HCT116 (cell line): ENCODE measurements at regions not wholly inside any gene's neighbourhood (a gene's known extent, or its start where the extent isn't known, plus 50 kb on each side); places are given as distances from the start of the nearest gene placed in this dataset.

Source experiments
- ATAC-seq: fragments of 200-7000 bp; cut with Tn5 transposase; 2 replicates; pipeline ENCODE4 v1.9.1; 2020; ENCODE audit warnings: mild to moderate bottlenecking, moderate library complexity
- BruUV-seq: library from RNA; stranded (reverse); fragments of 400-500 nt; replicated peaks from 2 replicates; lab custom pipeline; 2021; lab: Mats Ljungman, UMichigan
- CTCF ChIA-PET: fragments of 300-600 bp; sonication (Branson Sonifier 250); formaldehyde crosslinking; loops from one replicate; lab custom pipeline; 2021; ENCODE audit warnings: antibody characterized with exemption; lab: Charles Lee
- POLR2A ChIA-PET: fragments of 300-600, 350-600 bp; sonication (Branson Sonifier 250); formaldehyde crosslinking; loops from one replicate; lab custom pipeline; 2021; ENCODE audit warnings: antibody characterized with exemption; lab: Charles Lee
- RAD21 ChIA-PET, 2 experiments: fragments of 300-600 bp; sonication (Branson Sonifier 250); formaldehyde crosslinking; loops; one replicate each; lab custom pipeline; 2023; ENCODE audit warnings: low total read pairs in 2 of 2; ENCODE audit not compliant: uncharacterized antibody in 2 of 2, unreplicated experiment in 2 of 2, low non-redundant PET in 1 of 2; lab: Charles Lee
- DNase-seq: peaks from one replicate; pipeline ENCODE4 v3.0.0-alpha.2; 2010; ENCODE audit warnings: low read depth, low spot score
- H2AFZ ChIP-seq: fragments of 200-600 bp; shearing (Covaris generic), sonication (generic); 2 replicates; pipeline ENCODE4 v1.6.1; 2017; ENCODE audit warnings: low read depth, mixed run types, mixed read lengths, antibody characterized with exemption, low read length; ENCODE audit not compliant: poor library complexity, severe bottlenecking
- H3K27ac ChIP-seq: 2 replicates; pipeline ENCODE4 v1.5.1; 2012; ENCODE audit warnings: low read depth, low read length
- H3K27me3 ChIP-seq: fragments of 200-600 bp; sonication (generic); 2 replicates; pipeline ENCODE4 v1.6.1; 2016; ENCODE audit warnings: mixed run types, low read length, mixed read lengths; ENCODE audit not compliant: insufficient read depth
- H3K36me3 ChIP-seq, 2 experiments: fragments of 200-500 bp in 1 of 2; fragments of 200-600 bp in 1 of 2; sonication (Bioruptor generic) in 1 of 2; sonication (generic) in 1 of 2; 2 replicates each; pipeline versions ENCODE4 v1.5.1 to v1.6.1; 2014 to 2016; ENCODE audit warnings: low read length in 2 of 2, inconsistent platforms in 1 of 2, mixed read lengths in 1 of 2, mixed run types in 1 of 2; ENCODE audit not compliant: insufficient read depth in 2 of 2, control insufficient read depth in 1 of 2
- H3K4me1 ChIP-seq, 2 experiments: fragments of 200-600 bp in 1 of 2; sonication (generic) in 1 of 2; 2 replicates each; pipeline versions ENCODE4 v1.5.1 to v1.6.1; 2012 to 2017; ENCODE audit warnings: low read length in 2 of 2, inconsistent platforms in 1 of 2, mild to moderate bottlenecking in 1 of 2, mixed read lengths in 1 of 2, mixed run types in 1 of 2, moderate library complexity in 1 of 2; ENCODE audit not compliant: insufficient read depth in 2 of 2, control insufficient read depth in 1 of 2
- H3K4me2 ChIP-seq: fragments of 200-600 bp; sonication (generic); 2 replicates; pipeline ENCODE4 v1.6.1; 2017; ENCODE audit warnings: mixed run types, low read length, mixed read lengths
- H3K4me3 ChIP-seq, 2 experiments: fragments of 200-600 bp in 1 of 2; sonication (generic) in 1 of 2; replicated peaks in 1 of 2; 2 replicates each; pipeline ENCODE4 v1.5.1; 2011 to 2016; ENCODE audit warnings: low read length in 2 of 2, control low read depth in 1 of 2, low read depth in 1 of 2, mild to moderate bottlenecking in 1 of 2, mixed read lengths in 1 of 2, mixed run types in 1 of 2
- H3K79me2 ChIP-seq: fragments of 200-600 bp; sonication (generic); 2 replicates; pipeline ENCODE4 v1.6.1; 2017; ENCODE audit warnings: mild to moderate bottlenecking, mixed run types, low read length, moderate library complexity, mixed read lengths; ENCODE audit not compliant: insufficient read depth
- H3K9ac ChIP-seq: fragments of 200-600 bp; sonication (generic); 2 replicates; pipeline ENCODE4 v1.6.1; 2016; ENCODE audit warnings: low read length, mixed read lengths
- H3K9me2 ChIP-seq: fragments of 200-600 bp; sonication (generic), shearing (Covaris generic); 2 replicates; pipeline ENCODE4 v1.6.1; 2017; ENCODE audit warnings: mixed run types, mild to moderate bottlenecking, moderate library complexity; ENCODE audit not compliant: insufficient read depth
- H3K9me3 ChIP-seq, 2 experiments: fragments of 200-500 bp in 1 of 2; fragments of 200-600 bp in 1 of 2; sonication (Bioruptor generic) in 1 of 2; sonication (generic) in 1 of 2; 2 replicates each; pipeline ENCODE4 v1.6.1; 2014 to 2017; ENCODE audit warnings: low read length in 2 of 2, mixed read lengths in 2 of 2, inconsistent platforms in 1 of 2, low read depth in 1 of 2, mild to moderate bottlenecking in 1 of 2, mixed run types in 1 of 2, moderate library complexity in 1 of 2; ENCODE audit not compliant: control insufficient read depth in 1 of 2, insufficient read depth in 1 of 2
- H4K20me1 ChIP-seq: fragments of 200-600 bp; sonication (generic), shearing (Covaris generic); 2 replicates; pipeline ENCODE4 v1.6.1; 2017; ENCODE audit warnings: mixed run types, mild to moderate bottlenecking, moderate library complexity; ENCODE audit not compliant: insufficient read depth
- ELF1 ChIP-seq: IDR thresholded peaks from 2 replicates; pipeline ENCODE4 v1.6.1; 2012; ENCODE audit warnings: low read depth, borderline replicate concordance
- EZH2 ChIP-seq: fragments of 200-600 bp; sonication (generic); IDR thresholded peaks from 2 replicates; pipeline ENCODE4 v1.6.1; 2017; ENCODE audit warnings: antibody characterized with exemption, mixed run types
- FOSL1 ChIP-seq: IDR thresholded peaks from 2 replicates; pipeline ENCODE4 v1.6.1; 2012; ENCODE audit warnings: low read depth
- MAX ChIP-seq: IDR thresholded peaks from 2 replicates; pipeline ENCODE4 v1.6.1; 2012
- POLR2A ChIP-seq: IDR thresholded peaks from 2 replicates; pipeline ENCODE4 v1.7.0; 2011; ENCODE audit warnings: borderline replicate concordance; ENCODE audit not compliant: insufficient read depth, insufficient read length; ENCODE audit errors: extremely low read depth
- POLR2AphosphoS5 ChIP-seq: IDR thresholded peaks from 2 replicates; pipeline ENCODE4 v1.6.1; 2011; ENCODE audit warnings: mild to moderate bottlenecking, low read depth, low read length, moderate library complexity
- RAD21 ChIP-seq: IDR thresholded peaks from 2 replicates; pipeline ENCODE4 v1.6.1; 2012; ENCODE audit warnings: low read depth, mild to moderate bottlenecking
- YY1 ChIP-seq: IDR thresholded peaks from 2 replicates; pipeline ENCODE4 v1.6.1; 2011; ENCODE audit warnings: low read length, low read depth, moderate library complexity, mild to moderate bottlenecking; ENCODE audit not compliant: insufficient replicate concordance; ENCODE audit errors: extremely low read depth
- ZBTB33 ChIP-seq: IDR thresholded peaks from 2 replicates; pipeline ENCODE4 v1.6.1; 2011; ENCODE audit warnings: mild to moderate bottlenecking, low read length, moderate library complexity; ENCODE audit not compliant: insufficient replicate concordance; ENCODE audit errors: extremely low read depth
- ZFX ChIP-seq: fragments of 450-650 bp; IDR thresholded peaks from 2 replicates; pipeline ENCODE4 v1.6.1; 2017
- intact Hi-C: fragments of 100-400 bp; cut with micrococcal nuclease; formaldehyde crosslinking; loops from 2 replicates; pipeline ENCODE4 v1.10.0; 2022
- TF ChIP-seq, protein P1 (sequence below), 3 experiments: fragments of 200-600 bp in 1 of 3; sonication (generic) in 1 of 3; IDR thresholded peaks in 2 of 3; conservative IDR thresholded peaks in 1 of 3; 2 replicates each; pipeline ENCODE4 v1.5.1; 2012 to 2017; ENCODE audit warnings: low read depth in 2 of 3, low read length in 2 of 3, antibody characterized with exemption in 1 of 3, borderline replicate concordance in 1 of 3, control low read depth in 1 of 3, mild to moderate bottlenecking in 1 of 3, mixed read lengths in 1 of 3, mixed run types in 1 of 3, moderate library complexity in 1 of 3; ENCODE audit not compliant: insufficient read depth in 1 of 3

- ATAC-seq (no peak), DNase-seq (no peak)
- RAD21 ChIA-PET: no interaction called here
- Histone ChIP-seq H3K36me3 (no peaks in the 10 kb centered on the region), H4K20me1 (no peaks in the 10 kb centered on the region), H3K4me2 (no peak overlapping the region), H3K4me1 (no peaks in the 10 kb centered on the region), H3K9me3 (no peaks in the 10 kb centered on the region), H3K79me2 (no peaks in the 10 kb centered on the region), H3K9ac (no peak overlapping the region), H3K27me3 (no peaks in the 10 kb centered on the region; the same call in 1 of the 2 replicates), H2AFZ (no peak overlapping the region), H3K9me2 (no peaks in the 10 kb centered on the region), H3K4me3 (no peak overlapping the region), H3K27ac (no peak overlapping the region)
- no TSS peak for BruUV-seq
- no peak for TF ChIP-seq FOSL1
- no peak for TF ChIP-seq RAD21
- TF ChIP-seq YY1: no peak
- no peak for TF ChIP-seq POLR2AphosphoS5
- TF ChIP-seq MAX: no peak
- intact Hi-C loops: no loop called here
- POLR2A ChIA-PET: no interaction called here
- CTCF ChIA-PET: no interaction called here
Measured at GRCh38 chr6:12446394-12446793, 156.2 kb downstream of the EDN1 start.

- H3K79me2 ChIP-seq: no peaks in the 10 kb centered on the region
- ChIA-PET CTCF (no interaction called here), POLR2A (no interaction called here), RAD21 (no interaction called here)
- H4K20me1 ChIP-seq: no peaks in the 10 kb centered on the region
- H3K4me1 ChIP-seq: no peaks in the 10 kb centered on the region
- no peak overlapping the region for H3K4me3 ChIP-seq
- no peak overlapping the region for H3K4me2 ChIP-seq
- no peaks in the 10 kb centered on the region for H3K9me2 ChIP-seq
- H3K9me3 ChIP-seq: no peaks in the 10 kb centered on the region
- H3K9ac ChIP-seq: no peak overlapping the region
- no TSS peak for BruUV-seq
- DNase-seq: no peak
- H3K27ac ChIP-seq: no peak overlapping the region
- H3K36me3 ChIP-seq: no peaks in the 10 kb centered on the region
- H2AFZ ChIP-seq: no peak overlapping the region
- no peak for TF ChIP-seq ZFX
- TF ChIP-seq, protein P1, sequence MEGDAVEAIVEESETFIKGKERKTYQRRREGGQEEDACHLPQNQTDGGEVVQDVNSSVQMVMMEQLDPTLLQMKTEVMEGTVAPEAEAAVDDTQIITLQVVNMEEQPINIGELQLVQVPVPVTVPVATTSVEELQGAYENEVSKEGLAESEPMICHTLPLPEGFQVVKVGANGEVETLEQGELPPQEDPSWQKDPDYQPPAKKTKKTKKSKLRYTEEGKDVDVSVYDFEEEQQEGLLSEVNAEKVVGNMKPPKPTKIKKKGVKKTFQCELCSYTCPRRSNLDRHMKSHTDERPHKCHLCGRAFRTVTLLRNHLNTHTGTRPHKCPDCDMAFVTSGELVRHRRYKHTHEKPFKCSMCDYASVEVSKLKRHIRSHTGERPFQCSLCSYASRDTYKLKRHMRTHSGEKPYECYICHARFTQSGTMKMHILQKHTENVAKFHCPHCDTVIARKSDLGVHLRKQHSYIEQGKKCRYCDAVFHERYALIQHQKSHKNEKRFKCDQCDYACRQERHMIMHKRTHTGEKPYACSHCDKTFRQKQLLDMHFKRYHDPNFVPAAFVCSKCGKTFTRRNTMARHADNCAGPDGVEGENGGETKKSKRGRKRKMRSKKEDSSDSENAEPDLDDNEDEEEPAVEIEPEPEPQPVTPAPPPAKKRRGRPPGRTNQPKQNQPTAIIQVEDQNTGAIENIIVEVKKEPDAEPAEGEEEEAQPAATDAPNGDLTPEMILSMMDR (IDR thresholded peaks at IDR 0.05 in 2 of 3, conservative IDR thresholded peaks at IDR 0.05 in 1 of 3; ENCODE audit: borderline replicate concordance in 1 of 3, insufficient read depth in 1 of 3, low read depth in 2 of 3, low read length in 2 of 3): no peak
- no peak for TF ChIP-seq EZH2
- TF ChIP-seq ZBTB33: no peak
- TF ChIP-seq POLR2A: no peak
- TF ChIP-seq ELF1: no peak
- TF ChIP-seq, all 23 proteins: peak for 0
- no peak for ATAC-seq
- intact Hi-C loops: no loop called here
- H3K27me3 ChIP-seq: no peaks in the 10 kb centered on the region; the same call in 1 of the 2 replicates
Measured at GRCh38 chr6:12449447-12449846, 159.3 kb downstream of the EDN1 start.
